ENCODE measurements at regions not wholly inside any gene's neighbourhood (a gene's known extent, or its start where the extent isn't known, plus 50 kb on each side); places are given as distances from the start of the nearest gene placed in this dataset.
"Not testable (repeated sequence)": the region's sequence is repeated elsewhere in the genome, so short reads cannot be mapped to it uniquely, and the experiment has no call there.

- H3K36me3 ChIP-seq (replicated peaks), result no peaks in the 10 kb centered on the region
- no peak overlapping the region for H3K4me3 ChIP-seq
- in situ Hi-C loops (cut with MboI; ENCODE audit: low sequenced_read_pairs), result no loop called here
- DNase-seq (ENCODE audit: low spot score in 2 of 2), result no peak
- no peaks in the 10 kb centered on the region for H3K4me1 ChIP-seq
- no peaks in the 10 kb centered on the region for H3K9me3 ChIP-seq
- no peaks in the 10 kb centered on the region for H3K27me3 ChIP-seq (ENCODE audit: low read depth)
These were observed 166.2 kb downstream of the AVL9 start for GRCh38 chr7:32661501-32661900.

GRCh38 chr7:32660936-32661335 is 165.6 kb downstream of the AVL9 start:
- no peak for DNase-seq (ENCODE audit: low spot score in 2 of 2)
- Histone ChIP-seq H3K36me3 (replicated peaks) (no peaks in the 10 kb centered on the region), H3K4me1 (no peaks in the 10 kb centered on the region), H3K27me3 (ENCODE audit: low read depth) (no peaks in the 10 kb centered on the region), H3K9me3 (no peaks in the 10 kb centered on the region), H3K4me3 (no peak overlapping the region)
- in situ Hi-C loops (cut with MboI; ENCODE audit: low sequenced_read_pairs), result no loop called here

- no peak for DNase-seq (ENCODE audit: low spot score in 2 of 2)
- Histone ChIP-seq H3K9me3 (no peaks in the 10 kb centered on the region), H3K27me3 (ENCODE audit: low read depth) (no peaks in the 10 kb centered on the region), H3K4me1 (no peaks in the 10 kb centered on the region), H3K4me3 (no peak overlapping the region), H3K36me3 (replicated peaks) (no peaks in the 10 kb centered on the region)
- in situ Hi-C loops (cut with MboI; ENCODE audit: low sequenced_read_pairs), result no loop called here
These were observed 164.6 kb downstream of the AVL9 start for GRCh38 chr7:32659853-32660252.

- in situ Hi-C loops (cut with MboI; ENCODE audit: low sequenced_read_pairs), result no loop called here
- no peaks in the 10 kb centered on the region for H3K4me1 ChIP-seq
- H3K4me3 ChIP-seq, result no peak overlapping the region
- H3K9me3 ChIP-seq, result no peaks in the 10 kb centered on the region
- DNase-seq (ENCODE audit: low spot score in 2 of 2), result no peak
- no peaks in the 10 kb centered on the region for H3K36me3 ChIP-seq (replicated peaks)
- H3K27me3 ChIP-seq (ENCODE audit: low read depth), result no peaks in the 10 kb centered on the region
These were observed 163.2 kb downstream of the AVL9 start for GRCh38 chr7:32658467-32658869.

- H3K4me3 ChIP-seq, result no peak overlapping the region
- H3K4me1 ChIP-seq, result no peaks in the 10 kb centered on the region
- no peaks in the 10 kb centered on the region for H3K27me3 ChIP-seq (ENCODE audit: low read depth)
- no peaks in the 10 kb centered on the region for H3K36me3 ChIP-seq (replicated peaks)
- H3K9me3 ChIP-seq, result no peaks in the 10 kb centered on the region
- in situ Hi-C loops (cut with MboI; ENCODE audit: low sequenced_read_pairs), result no loop called here
- no peak for DNase-seq (ENCODE audit: low spot score in 2 of 2)
These were observed 162.7 kb downstream of the AVL9 start for GRCh38 chr7:32658034-32658433.

- in situ Hi-C loops (cut with MboI; ENCODE audit: low sequenced_read_pairs); H3K4me3 ChIP-seq; H3K4me1 ChIP-seq; H3K36me3 ChIP-seq (replicated peaks); H3K9me3 ChIP-seq; H3K27me3 ChIP-seq (ENCODE audit: low read depth); DNase-seq (ENCODE audit: low spot score in 2 of 2): not testable (repeated sequence)
These were observed 159.3 kb downstream of the AVL9 start for GRCh38 chr7:32654549-32654948.

- in situ Hi-C loops (cut with MboI; ENCODE audit: low sequenced_read_pairs), result not testable (repeated sequence)
These were observed 155.1 kb downstream of the AVL9 start for GRCh38 chr7:32650356-32650755.

GRCh38 chr7:32648408-32649156 is 153.3 kb downstream of the AVL9 start:
- Histone ChIP-seq H3K36me3 (replicated peaks) (no peaks in the 10 kb centered on the region), H3K4me1 (no peaks in the 10 kb centered on the region), H3K9me3 (no peaks in the 10 kb centered on the region), H3K27me3 (ENCODE audit: low read depth) (no peaks in the 10 kb centered on the region), H3K4me3 (no peak overlapping the region)
- DNase-seq (ENCODE audit: low spot score in 2 of 2), result no peak
- in situ Hi-C loops (cut with MboI; ENCODE audit: low sequenced_read_pairs), result no loop called here

More at GRCh38 chr7:32650356-32650755, 155.1 kb downstream of the AVL9 start:
- not testable (repeated sequence) for DNase-seq (ENCODE audit: low spot score in 2 of 2); H3K4me1 ChIP-seq; H3K27me3 ChIP-seq (ENCODE audit: low read depth); H3K4me3 ChIP-seq; H3K36me3 ChIP-seq (replicated peaks); H3K9me3 ChIP-seq

GRCh38 chr7:32645255-32645654 is 150.0 kb downstream of the AVL9 start:
- H3K4me1 ChIP-seq; H3K27me3 ChIP-seq (ENCODE audit: low read depth); H3K9me3 ChIP-seq; H3K36me3 ChIP-seq (replicated peaks); H3K4me3 ChIP-seq; DNase-seq (ENCODE audit: low spot score in 2 of 2); in situ Hi-C loops (cut with MboI; ENCODE audit: low sequenced_read_pairs): not testable (repeated sequence)

GRCh38 chr7:32643194-32643593 is 147.9 kb downstream of the AVL9 start:
- DNase-seq (ENCODE audit: low spot score in 2 of 2), result no peak
- in situ Hi-C loops (cut with MboI; ENCODE audit: low sequenced_read_pairs), result no loop called here
- H3K27me3 ChIP-seq (ENCODE audit: low read depth), result no peaks in the 10 kb centered on the region
- H3K4me1 ChIP-seq, result no peaks in the 10 kb centered on the region
- H3K36me3 ChIP-seq (replicated peaks), result no peaks in the 10 kb centered on the region
- no peak overlapping the region for H3K4me3 ChIP-seq
- H3K9me3 ChIP-seq, result no peaks in the 10 kb centered on the region

GRCh38 chr7:32639122-32639521 is 143.8 kb downstream of the AVL9 start:
- no peaks in the 10 kb centered on the region for H3K27me3 ChIP-seq (ENCODE audit: low read depth)
- in situ Hi-C loops (cut with MboI; ENCODE audit: low sequenced_read_pairs), result no loop called here
- no peak for DNase-seq (ENCODE audit: low spot score in 2 of 2)
- H3K4me1 ChIP-seq, result no peaks in the 10 kb centered on the region
- no peaks in the 10 kb centered on the region for H3K36me3 ChIP-seq (replicated peaks)
- H3K4me3 ChIP-seq, result no peak overlapping the region
- no peaks in the 10 kb centered on the region for H3K9me3 ChIP-seq

GRCh38 chr7:32638479-32639121 is 143.3 kb downstream of the AVL9 start:
- in situ Hi-C loops (cut with MboI; ENCODE audit: low sequenced_read_pairs); H3K4me1 ChIP-seq; H3K9me3 ChIP-seq; H3K27me3 ChIP-seq (ENCODE audit: low read depth); DNase-seq (ENCODE audit: low spot score in 2 of 2); H3K36me3 ChIP-seq (replicated peaks); H3K4me3 ChIP-seq: not testable (repeated sequence)

Measured in HAP-1 (cell line).